IMR-90 (cell line): ENCODE measurements at regions not wholly inside any gene's neighbourhood (a gene's known extent, or its start where the extent isn't known, plus 50 kb on each side); places are given as distances from the start of the nearest gene placed in this dataset.
"Not testable (repeated sequence)": the region's sequence is repeated elsewhere in the genome, so short reads cannot be mapped to it uniquely, and the experiment has no call there.

Source experiments
- ATAC-seq: fragments of 200-7000 bp; cut with Tn5 transposase; 2 replicates; pipeline ENCODE4 v1.9.1; 2020; ENCODE audit warnings: low read depth, mild to moderate bottlenecking, moderate library complexity
- BruUV-seq: library from RNA; stranded (reverse); fragments of 400-500 nt; replicated peaks from 2 replicates; lab custom pipeline; 2021; lab: Mats Ljungman, UMichigan
- CTCF ChIA-PET: fragments of 300-600 bp; formaldehyde crosslinking; extraction: SDS; loops from one replicate; lab custom pipeline; 2021; ENCODE audit warnings: antibody characterized with exemption; lab: Yijun Ruan, JAX
- POLR2A ChIA-PET: fragments of 300-600 bp; sonication (Branson Sonifier 250); formaldehyde crosslinking; loops from one replicate; lab custom pipeline; 2022; ENCODE audit warnings: antibody characterized with exemption; ENCODE audit not compliant: unreplicated experiment; lab: Charles Lee
- DNase-seq: peaks from one replicate; pipeline ENCODE4 v3.0.0; 2013
- H2AFZ ChIP-seq: replicated peaks from 2 replicates; pipeline ENCODE3; 2013; ENCODE audit warnings: low read length, mild to moderate bottlenecking; ENCODE audit not compliant: poor library complexity
- H2AK5ac ChIP-seq: 2 replicates; pipeline ENCODE4 v1.6.1; 2013; ENCODE audit warnings: low read depth, low read length, inconsistent platforms
- H2AK9ac ChIP-seq: replicated peaks from 2 replicates; pipeline ENCODE3; 2013; ENCODE audit warnings: mild to moderate bottlenecking, low read depth, low read length, moderate library complexity; ENCODE audit not compliant: poor library complexity
- H2BK120ac ChIP-seq: 2 replicates; pipeline ENCODE4 v1.6.1; 2013; ENCODE audit warnings: low read depth, low read length, inconsistent platforms
- H2BK15ac ChIP-seq: 3 replicates; pipeline ENCODE4 v1.6.1; 2013; ENCODE audit warnings: low read depth, low read length, inconsistent platforms
- H2BK20ac ChIP-seq: 2 replicates; pipeline ENCODE4 v1.6.1; 2013; ENCODE audit warnings: low read depth, mild to moderate bottlenecking, inconsistent platforms, low read length, moderate library complexity
- H2BK5ac ChIP-seq: 2 replicates; pipeline ENCODE4 v1.6.1; 2013; ENCODE audit warnings: mild to moderate bottlenecking, low read depth, low read length, inconsistent platforms; ENCODE audit not compliant: poor library complexity, severe bottlenecking
- H3K14ac ChIP-seq: replicated peaks from 2 replicates; pipeline ENCODE4 v1.6.1; 2013; ENCODE audit warnings: low read depth, low read length, inconsistent platforms
- H3K18ac ChIP-seq: 2 replicates; pipeline ENCODE4 v1.6.1; 2013; ENCODE audit warnings: low read depth, low read length, control low read depth
- H3K23ac ChIP-seq: 2 replicates; pipeline ENCODE4 v1.6.1; 2013; ENCODE audit warnings: low read depth, low read length, inconsistent platforms
- H3K27ac ChIP-seq: 2 replicates; pipeline ENCODE4 v1.5.1; 2013; ENCODE audit warnings: mild to moderate bottlenecking, control low read depth, low read length; ENCODE audit not compliant: insufficient read depth
- H3K27me3 ChIP-seq: 2 replicates; pipeline ENCODE4 v1.6.1; 2013; ENCODE audit warnings: low read length; ENCODE audit not compliant: control insufficient read depth, insufficient read depth
- H3K36me3 ChIP-seq: 2 replicates; pipeline ENCODE4 v1.6.1; 2013; ENCODE audit warnings: low read length, mixed read lengths; ENCODE audit not compliant: control insufficient read depth, insufficient read depth
- H3K4ac ChIP-seq: 2 replicates; pipeline ENCODE4 v1.6.1; 2013; ENCODE audit warnings: low read depth, low read length, inconsistent platforms
- H3K4me1 ChIP-seq: 2 replicates; pipeline ENCODE4 v1.6.1; 2013; ENCODE audit warnings: low read length, mixed read lengths; ENCODE audit not compliant: control insufficient read depth, insufficient read depth
- H3K4me2 ChIP-seq: 2 replicates; pipeline ENCODE4 v1.6.1; 2013; ENCODE audit warnings: low read depth, mild to moderate bottlenecking, control low read depth, low read length, moderate library complexity
- H3K4me3 ChIP-seq: 2 replicates; pipeline ENCODE4 v1.5.1; 2013; ENCODE audit warnings: low read depth, mild to moderate bottlenecking, control low read depth, low read length, moderate library complexity; ENCODE audit not compliant: insufficient read depth
- H3K56ac ChIP-seq: 2 replicates; pipeline ENCODE4 v1.6.1; 2013; ENCODE audit warnings: low read length, inconsistent platforms; ENCODE audit not compliant: insufficient read depth; ENCODE audit errors: extremely low read depth
- H3K79me1 ChIP-seq, 2 experiments: 2 replicates each; pipeline ENCODE4 v1.6.1; 2013; ENCODE audit warnings: low read length in 2 of 2, inconsistent platforms in 1 of 2, low read depth in 1 of 2
- H3K9ac ChIP-seq: 2 replicates; pipeline ENCODE4 v1.6.1; 2013; ENCODE audit warnings: low read depth, low read length, control low read depth
- H3K9me1 ChIP-seq: 2 replicates; pipeline ENCODE4 v1.6.1; 2013; ENCODE audit warnings: low read length, inconsistent platforms; ENCODE audit not compliant: insufficient read depth
- H3K9me3 ChIP-seq: 2 replicates; pipeline ENCODE4 v1.6.1; 2013; ENCODE audit warnings: low read length; ENCODE audit not compliant: control insufficient read depth, insufficient read depth
- H4K20me1 ChIP-seq: 2 replicates; pipeline ENCODE4 v1.6.1; 2013; ENCODE audit warnings: low read length, inconsistent platforms; ENCODE audit not compliant: insufficient read depth
- H4K5ac ChIP-seq: 2 replicates; pipeline ENCODE4 v1.6.1; 2013; ENCODE audit warnings: mild to moderate bottlenecking, low read depth, low read length, control low read depth
- H4K8ac ChIP-seq, 2 experiments: 2 replicates each; pipeline ENCODE4 v1.6.1; 2013; ENCODE audit warnings: low read depth in 2 of 2, low read length in 2 of 2, control low read depth in 1 of 2, inconsistent platforms in 1 of 2
- H4K91ac ChIP-seq: 2 replicates; pipeline ENCODE4 v1.6.1; 2013; ENCODE audit warnings: low read depth, low read length, inconsistent platforms; ENCODE audit not compliant: insufficient read depth
- WGBS, 2 experiments: methylation state at CpG; one replicate each; pipeline versions ENCODE4 v1.1.5 to v1.1.7; 2013; ENCODE audit warnings: missing lambda C conversion rate in 2 of 2; ENCODE audit not compliant: insufficient read length in 1 of 2; ENCODE audit errors: extremely low coverage in 2 of 2; 5-methylcytosine and 5-hydroxymethylcytosine counted together
- dilution Hi-C: fragments of 300-500 bp; cut with HindIII; formaldehyde crosslinking; loops from one replicate; pipeline ENCODE4 v1.14.3; 2018; ENCODE audit warnings: low sequenced_read_pairs; ENCODE audit not compliant: unreplicated experiment
- in situ Hi-C: fragments of 300-500 bp; cut with MboI; formaldehyde crosslinking; loops from 3 replicates; pipeline ENCODE4 v1.14.3; 2019; ENCODE audit warnings: low sequenced_read_pairs, inconsistent platforms, mixed read lengths
- intact Hi-C: fragments of 100-400 bp; cut with micrococcal nuclease; formaldehyde crosslinking; loops from 2 replicates; pipeline ENCODE4 v1.10.0; 2022

- H3K4me2 ChIP-seq, H4K20me1 ChIP-seq, DNase-seq, H3K36me3 ChIP-seq, H3K9ac ChIP-seq, H3K4me1 ChIP-seq, POLR2A ChIA-PET, H2BK120ac ChIP-seq, in situ Hi-C loops, H3K27ac ChIP-seq, H3K9me3 ChIP-seq, H3K23ac ChIP-seq, H3K27me3 ChIP-seq, H3K4ac ChIP-seq, H4K5ac ChIP-seq, intact Hi-C loops, H3K4me3 ChIP-seq, H4K91ac ChIP-seq, H3K79me1 ChIP-seq, ATAC-seq, H3K56ac ChIP-seq, H2AK9ac ChIP-seq, BruUV-seq, H2BK15ac ChIP-seq, H2AFZ ChIP-seq, H4K8ac ChIP-seq, dilution Hi-C loops, H2BK5ac ChIP-seq, H2AK5ac ChIP-seq, H3K14ac ChIP-seq, H3K18ac ChIP-seq, H2BK20ac ChIP-seq, H3K9me1 ChIP-seq: not testable (repeated sequence)
- WGBS, 2 experiments = no CpG with 5 or more reads among the region's 4 CpGs
- CTCF ChIA-PET = interaction anchor here (0.8 kb wide), 1 partner anchor 14 kb away, joined by 3 read pairs; no protein-coding TSS in a partner anchor
Measured at GRCh38 chr6:113791225-113791624, 65.9 kb upstream of the MARCKS start.

DNA sequence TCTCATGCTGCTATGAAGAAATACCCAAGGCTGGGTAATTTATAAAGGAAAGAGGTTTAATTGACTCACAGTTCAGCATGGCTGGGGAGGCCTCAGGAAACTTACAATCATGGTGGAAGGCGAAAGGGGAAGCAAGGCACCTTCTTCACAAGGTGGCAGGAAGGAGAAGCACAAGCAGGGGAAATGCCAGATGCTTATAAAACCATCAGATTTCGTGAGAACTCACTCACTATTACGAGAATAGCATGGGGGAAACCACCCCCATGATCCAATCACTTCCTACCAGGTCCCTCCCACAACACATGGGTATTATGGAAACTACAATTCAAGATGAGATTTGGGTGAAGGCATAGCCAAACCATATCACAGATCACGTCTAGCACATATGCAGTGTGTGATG lies 61.8 kb upstream of the MARCKS start:
- H4K91ac ChIP-seq, ATAC-seq, H3K9ac ChIP-seq, CTCF ChIA-PET, H2BK20ac ChIP-seq, POLR2A ChIA-PET, H3K36me3 ChIP-seq, H3K14ac ChIP-seq, H3K23ac ChIP-seq, H3K27me3 ChIP-seq, H3K79me1 ChIP-seq, H2BK120ac ChIP-seq, H3K27ac ChIP-seq, H3K4ac ChIP-seq, DNase-seq, intact Hi-C loops, H2AFZ ChIP-seq, H3K4me3 ChIP-seq, H4K5ac ChIP-seq, H3K4me1 ChIP-seq, H4K20me1 ChIP-seq, H3K9me1 ChIP-seq, H2BK5ac ChIP-seq, BruUV-seq, H3K56ac ChIP-seq, H2AK9ac ChIP-seq, H3K9me3 ChIP-seq, H4K8ac ChIP-seq, in situ Hi-C loops, dilution Hi-C loops, H2AK5ac ChIP-seq, H3K4me2 ChIP-seq, H2BK15ac ChIP-seq, H3K18ac ChIP-seq: not testable (repeated sequence)
- 100% methylated on average over 1 of the region's 4 CpGs; no CpG with 5 or more reads in 1 of the 2 experiments for WGBS, 2 experiments
